Common myeloid progenitor, CD34-positive (primary cell): ENCODE measurements at regions not wholly inside any gene's neighbourhood (a gene's known extent, or its start where the extent isn't known, plus 50 kb on each side); places are given as distances from the start of the nearest gene placed in this dataset.
A peak's percentile ranks its signal among the peaks of the same experiment; 100 is the strongest.

Experiments used
- CTCF ChIA-PET: fragments of 350-600 bp; sonication (Branson Sonifier 250); formaldehyde crosslinking; loops from one replicate; lab custom pipeline; 2021; ENCODE audit warnings: antibody characterized with exemption; lab: Charles Lee
- POLR2A ChIA-PET: fragments of 350-600 bp; sonication (Branson Sonifier 250); formaldehyde crosslinking; loops from one replicate; lab custom pipeline; 2021; ENCODE audit warnings: antibody characterized with exemption; lab: Charles Lee
- DNase-seq, 3 donors: peaks; one replicate each; pipeline versions ENCODE4 v3.0.0 to v3.0.0-alpha.2; 2013
- H3K27ac ChIP-seq, 2 experiments: 1 replicate in 1 of 2; 2 replicates in 1 of 2; pipeline ENCODE4 v1.7.0; 2013; ENCODE audit warnings: inconsistent platforms in 2 of 2, low read length in 2 of 2, mild to moderate bottlenecking in 2 of 2, low read depth in 1 of 2, moderate library complexity in 1 of 2; ENCODE audit not compliant: severe bottlenecking in 2 of 2, insufficient read depth in 1 of 2, poor library complexity in 1 of 2
- H3K27me3 ChIP-seq, 5 experiments: replicated peaks in 2 of 5; 1 replicate in 3 of 5; 2 replicates in 2 of 5; pipeline versions ENCODE4 v1.6.1 to v1.7.0; 2013; ENCODE audit warnings: low read length in 4 of 5, mild to moderate bottlenecking in 2 of 5, moderate library complexity in 2 of 5, inconsistent platforms in 1 of 5; ENCODE audit not compliant: insufficient read depth in 5 of 5, control insufficient read depth in 4 of 5
- H3K36me3 ChIP-seq, 4 experiments: 1 replicate in 2 of 4; 2 replicates in 2 of 4; pipeline versions ENCODE4 v1.6.1 to v1.7.0; 2013; ENCODE audit warnings: low read length in 3 of 4, control low read depth in 1 of 4, mild to moderate bottlenecking in 1 of 4; ENCODE audit not compliant: control insufficient read depth in 4 of 4, insufficient read depth in 4 of 4
- H3K4me1 ChIP-seq, 4 experiments: 1 replicate in 3 of 4; 2 replicates in 1 of 4; pipeline versions ENCODE4 v1.6.1 to v1.7.1; 2013; ENCODE audit warnings: low read length in 3 of 4, mild to moderate bottlenecking in 3 of 4, control low read depth in 1 of 4, inconsistent platforms in 1 of 4, moderate library complexity in 1 of 4; ENCODE audit not compliant: control insufficient read depth in 4 of 4, insufficient read depth in 4 of 4; ENCODE audit errors: control extremely low read depth in 1 of 4
- H3K4me3 ChIP-seq, 7 experiments: 1 replicate in 4 of 7; 2 replicates in 3 of 7; pipeline versions ENCODE4 v1.5.1 to v1.7.0; 2013; ENCODE audit warnings: mild to moderate bottlenecking in 7 of 7, low read length in 6 of 7, moderate library complexity in 6 of 7, inconsistent platforms in 2 of 7, low read depth in 2 of 7, control low read depth in 1 of 7; ENCODE audit not compliant: insufficient read depth in 4 of 7, control insufficient read depth in 1 of 7; ENCODE audit errors: extremely low read depth in 1 of 7
- H3K9me3 ChIP-seq, 5 experiments: 1 replicate in 4 of 5; 2 replicates in 1 of 5; pipeline versions ENCODE4 v1.6.1 to v1.7.1; 2013; ENCODE audit warnings: low read length in 4 of 5, mild to moderate bottlenecking in 2 of 5, inconsistent platforms in 1 of 5, low read depth in 1 of 5, moderate library complexity in 1 of 5; ENCODE audit not compliant: control insufficient read depth in 4 of 5, insufficient read depth in 2 of 5; ENCODE audit errors: control extremely low read depth in 1 of 5
- WGBS: methylation state at CpG from one replicate; pipeline ENCODE4 v1.1.5; 2013; ENCODE audit not compliant: insufficient coverage; 5-methylcytosine and 5-hydroxymethylcytosine counted together

- Histone ChIP-seq H3K9me3 (no peaks in the 10 kb centered on the region), H3K27ac (no peak overlapping the region), H3K4me3 (peak overlapping the region in 2 of 7 experiments; percentile 39 to 54), H3K27me3 (no peaks in the 10 kb centered on the region), H3K36me3 (no peaks in the 10 kb centered on the region), H3K4me1 (no peaks in the 10 kb centered on the region)
- CTCF ChIA-PET = interaction anchor here (1.2 to 1.5 kb wide), 2 partner anchors 10 to 27 kb away, joined by 3 to 4 read pairs; no protein-coding TSS in a partner anchor
- DNase-seq = no peak
- WGBS = 60% methylated on average over 1 of the region's 3 CpGs
- POLR2A ChIA-PET = no interaction called here
Measured at GRCh38 chr1:189350983-189351616, 1126.6 kb downstream of the BRINP3 start.

DNA sequence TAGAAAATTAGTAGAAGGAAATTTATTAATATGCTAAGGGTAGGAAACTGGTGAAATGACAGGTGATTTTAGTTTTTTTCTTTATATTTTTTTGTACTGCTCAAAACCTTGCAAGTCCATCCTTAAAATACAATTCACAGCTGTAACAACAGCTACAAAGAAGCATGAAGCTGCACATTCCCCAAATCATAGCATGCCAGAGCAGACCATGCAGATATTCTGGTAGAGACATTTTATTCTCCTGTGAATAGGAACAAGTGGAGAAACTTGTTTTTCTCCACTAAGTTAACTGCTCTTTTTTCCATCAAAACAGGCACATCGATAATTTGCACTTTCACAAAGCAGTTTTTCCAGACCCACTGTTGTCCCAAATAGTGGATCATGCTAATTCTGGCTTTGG lies 1125.7 kb downstream of the BRINP3 start:
- POLR2A ChIA-PET = no interaction called here

DNA sequence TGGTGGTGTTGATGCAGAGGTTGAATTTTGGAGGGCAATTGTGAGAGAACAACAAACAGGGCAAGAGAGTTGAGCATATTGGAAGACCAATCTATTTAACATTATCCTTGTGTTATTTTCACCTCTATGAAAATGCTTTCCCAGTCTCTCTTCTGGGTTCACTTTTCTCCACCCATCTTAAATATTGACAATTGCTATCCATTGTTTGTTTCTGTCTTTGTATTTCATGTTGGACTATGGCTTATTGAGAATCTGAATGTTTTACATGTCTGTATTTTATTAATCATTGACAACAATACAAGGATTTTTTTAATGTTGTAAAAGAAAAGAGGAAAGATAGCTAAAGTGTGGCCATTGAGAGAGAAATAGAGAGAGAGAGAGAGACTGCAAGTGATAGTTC lies 1121.5 kb downstream of the BRINP3 start:
- no peaks in the 10 kb centered on the region for H3K4me1 ChIP-seq
- DNase-seq = no peak
- no peaks in the 10 kb centered on the region for H3K9me3 ChIP-seq
- ChIA-PET POLR2A (no interaction called here), CTCF (no interaction called here)
- no peak overlapping the region for H3K27ac ChIP-seq
- H3K4me3 ChIP-seq = no peak overlapping the region
- no peaks in the 10 kb centered on the region for H3K27me3 ChIP-seq
- H3K36me3 ChIP-seq = no peaks in the 10 kb centered on the region

More for the DNA sequence above, 1125.7 kb downstream of the BRINP3 start:
- WGBS = 60% methylated on average over 1 of the region's 1 CpG
- no peaks in the 10 kb centered on the region for H3K27me3 ChIP-seq
- no peak for DNase-seq
- no peaks in the 10 kb centered on the region for H3K36me3 ChIP-seq
- no peak overlapping the region for H3K4me3 ChIP-seq
- H3K9me3 ChIP-seq = no peaks in the 10 kb centered on the region
- H3K27ac ChIP-seq = no peak overlapping the region
- no peaks in the 10 kb centered on the region for H3K4me1 ChIP-seq
- CTCF ChIA-PET = no interaction called here

- Histone ChIP-seq H3K4me1 (no peaks in the 10 kb centered on the region), H3K9me3 (no peaks in the 10 kb centered on the region), H3K36me3 (no peaks in the 10 kb centered on the region), H3K27me3 (no peaks in the 10 kb centered on the region), H3K4me3 (no peak overlapping the region), H3K27ac (no peak overlapping the region)
- POLR2A ChIA-PET = no interaction called here
- CTCF ChIA-PET = interaction anchor here (1.4 kb wide), 1 partner anchor 17 kb away, joined by 3 read pairs; no protein-coding TSS in a partner anchor
- DNase-seq = no peak
- no CpG with 5 or more reads among the region's 1 CpG for WGBS
Measured at GRCh38 chr1:189357317-189357716, 1120.3 kb downstream of the BRINP3 start.

DNA sequence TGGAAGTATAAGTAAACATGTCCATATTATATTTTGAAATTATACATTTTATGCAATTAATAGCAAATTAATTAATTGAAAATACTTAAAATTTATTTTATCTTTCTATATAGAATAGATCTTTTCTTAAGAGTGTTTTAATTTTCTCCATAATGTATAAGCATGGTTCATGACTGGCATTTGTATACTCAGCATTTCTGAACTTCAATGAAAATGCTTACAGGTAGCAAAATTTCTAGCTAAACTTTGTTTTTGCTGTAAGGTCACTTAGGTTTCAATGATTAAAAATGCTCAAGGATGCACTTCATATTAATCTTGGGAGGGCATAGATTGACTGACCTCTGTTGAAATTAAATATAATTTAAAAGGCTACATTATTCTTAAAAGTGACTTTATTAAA lies 1108.1 kb downstream of the BRINP3 start:
- Histone ChIP-seq H3K27me3 (no peaks in the 10 kb centered on the region), H3K27ac (no peak overlapping the region), H3K36me3 (no peaks in the 10 kb centered on the region), H3K4me1 (no peaks in the 10 kb centered on the region), H3K9me3 (no peaks in the 10 kb centered on the region), H3K4me3 (no peak overlapping the region)
- DNase-seq = no peak
- POLR2A ChIA-PET = no interaction called here
- CTCF ChIA-PET = no interaction called here

- Histone ChIP-seq H3K4me1 (no peaks in the 10 kb centered on the region), H3K36me3 (no peaks in the 10 kb centered on the region), H3K27me3 (no peaks in the 10 kb centered on the region), H3K27ac (no peak overlapping the region), H3K9me3 (no peaks in the 10 kb centered on the region), H3K4me3 (no peak overlapping the region)
- no peak for DNase-seq
- POLR2A ChIA-PET = no interaction called here
- no CpG with 5 or more reads among the region's 3 CpGs for WGBS
- CTCF ChIA-PET = no interaction called here
Measured at GRCh38 chr1:189374816-189375215, 1102.8 kb downstream of the BRINP3 start.

DNA sequence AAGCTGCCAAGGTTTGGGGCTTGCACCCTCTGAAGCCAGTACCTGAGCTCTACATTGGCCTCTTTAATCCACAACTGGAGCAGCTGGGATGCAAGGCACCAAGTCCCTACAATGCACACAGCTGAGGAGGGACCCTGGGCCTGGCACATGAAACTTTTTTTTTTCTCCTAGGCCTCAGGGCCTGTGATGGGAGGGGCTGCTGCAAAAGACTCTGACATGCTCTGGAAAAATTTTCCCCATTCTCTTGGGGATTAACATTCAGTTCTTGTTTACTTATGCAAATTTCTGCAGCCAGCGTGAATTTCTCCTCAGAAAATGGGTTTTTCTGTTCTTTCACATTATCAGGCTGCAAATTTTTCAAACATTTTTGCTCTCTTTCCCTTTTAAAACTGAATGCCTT lies 1072.2 kb downstream of the BRINP3 start:
- 50% methylated on average over 1 of the region's 1 CpG for WGBS
- POLR2A ChIA-PET = no interaction called here

More for the DNA sequence above, 1072.2 kb downstream of the BRINP3 start:
- Histone ChIP-seq H3K4me3 (no peak overlapping the region), H3K4me1 (no peaks in the 10 kb centered on the region), H3K36me3 (no peaks in the 10 kb centered on the region), H3K27me3 (no peaks in the 10 kb centered on the region), H3K9me3 (no peaks in the 10 kb centered on the region), H3K27ac (no peak overlapping the region)
- DNase-seq = no peak
- CTCF ChIA-PET = no interaction called here
